Stomach (tissue), 4 donors: ENCODE measurements at regions not wholly inside any gene's neighbourhood (a gene's known extent, or its start where the extent isn't known, plus 50 kb on each side); places are given as distances from the start of the nearest gene placed in this dataset.
"Not testable (repeated sequence)": the region's sequence is repeated elsewhere in the genome, so short reads cannot be mapped to it uniquely, and the experiment has no call there.

ENCODE experiments used
- EP300 ChIP-seq: sonication (generic); formaldehyde crosslinking; IDR thresholded peaks from one replicate; pipeline ENCODE4 v1.6.1; 2017; ENCODE audit warnings: antibody characterized with exemption
- POLR2AphosphoS5 ChIP-seq, 3 donors: sonication (generic); formaldehyde crosslinking; IDR thresholded peaks; one replicate each; pipeline ENCODE4 v1.6.1; 2016; ENCODE audit warnings: antibody characterized with exemption in 3 of 3

DNA sequence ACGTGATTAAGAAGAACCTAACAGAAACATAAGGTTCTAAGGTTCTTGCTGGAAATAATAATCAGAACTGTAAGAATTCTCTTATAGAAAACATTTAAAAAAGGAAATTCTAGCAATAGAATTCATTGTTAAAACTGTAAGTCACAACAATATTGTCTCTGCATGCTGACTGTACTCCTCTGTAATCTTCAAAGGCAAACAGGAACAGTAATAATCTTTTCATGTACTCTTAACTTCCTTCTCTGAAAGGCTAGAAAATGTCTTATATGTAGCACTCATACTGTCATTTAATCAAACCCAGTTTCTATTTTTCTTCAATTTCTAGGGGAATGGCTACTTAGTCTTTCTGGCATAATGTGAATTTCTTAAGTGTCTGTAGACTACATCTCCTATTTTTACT lies 103.5 kb upstream of the AGAP9 start:
- TF ChIP-seq POLR2AphosphoS5 (IDR thresholded peaks at IDR 0.05); EP300: not testable (repeated sequence)
